NCI-H82 treated with DMSO at 0.1 percent for 48 hours (cell line): ENCODE measurements at regions not wholly inside any gene's neighbourhood (a gene's known extent, or its start where the extent isn't known, plus 50 kb on each side); places are given as distances from the start of the nearest gene placed in this dataset.
"Not testable (repeated sequence)": the region's sequence is repeated elsewhere in the genome, so short reads cannot be mapped to it uniquely, and the experiment has no call there.

Experiments
- DNase-seq: peaks from one replicate; lab custom pipeline; 2025; ENCODE audit not compliant: unreplicated experiment; lab: John Stamatoyannopoulos, UW

DNA sequence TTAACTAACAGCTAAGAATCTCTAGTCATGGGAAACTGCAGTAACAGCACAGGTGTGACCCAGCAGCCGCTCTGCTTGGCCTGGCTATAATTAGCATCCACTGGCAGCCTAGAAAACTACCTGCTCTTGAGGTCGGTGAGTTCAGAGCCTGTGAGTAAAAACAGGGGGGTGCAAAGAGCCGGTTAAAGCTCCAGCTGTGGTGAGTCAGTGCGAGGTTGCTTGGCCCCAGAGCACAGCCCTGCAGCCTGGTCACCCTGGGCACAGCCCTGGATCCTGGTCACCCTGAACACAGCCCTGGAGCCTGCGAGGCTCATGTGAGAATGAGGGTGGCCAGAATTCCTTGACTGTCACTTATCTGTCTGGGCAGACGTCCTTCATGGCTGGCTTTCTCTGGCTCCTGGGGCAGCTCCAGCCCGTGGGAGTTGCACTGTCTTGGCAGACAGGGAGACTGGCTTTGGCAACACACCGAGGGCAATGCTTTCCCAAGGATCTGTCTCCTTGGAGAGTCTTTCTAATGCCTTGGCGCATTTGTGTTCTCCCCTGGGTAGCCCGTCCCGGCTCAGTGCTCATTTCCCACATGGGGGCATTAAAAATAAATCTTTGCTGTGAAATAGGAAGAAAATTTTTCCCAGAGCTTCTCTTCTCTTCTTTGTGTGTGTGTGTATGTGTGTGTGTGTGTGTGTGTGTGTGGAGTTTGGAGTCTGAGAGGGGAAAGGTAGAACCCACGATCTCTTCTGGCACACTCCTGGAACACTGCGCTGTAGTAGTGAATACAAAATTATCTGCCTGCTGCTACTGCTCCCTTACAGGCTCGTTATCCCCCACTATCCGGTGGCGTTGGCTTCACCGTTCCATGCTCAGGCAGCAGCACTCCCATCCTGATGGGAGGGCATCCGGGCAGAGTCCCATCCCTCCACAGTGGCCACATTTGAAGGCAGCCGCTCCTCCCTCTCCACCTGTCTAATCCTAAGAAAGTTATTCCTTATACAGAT lies 250.2 kb upstream of the MEX3C start:
- no peak for DNase-seq

DNA sequence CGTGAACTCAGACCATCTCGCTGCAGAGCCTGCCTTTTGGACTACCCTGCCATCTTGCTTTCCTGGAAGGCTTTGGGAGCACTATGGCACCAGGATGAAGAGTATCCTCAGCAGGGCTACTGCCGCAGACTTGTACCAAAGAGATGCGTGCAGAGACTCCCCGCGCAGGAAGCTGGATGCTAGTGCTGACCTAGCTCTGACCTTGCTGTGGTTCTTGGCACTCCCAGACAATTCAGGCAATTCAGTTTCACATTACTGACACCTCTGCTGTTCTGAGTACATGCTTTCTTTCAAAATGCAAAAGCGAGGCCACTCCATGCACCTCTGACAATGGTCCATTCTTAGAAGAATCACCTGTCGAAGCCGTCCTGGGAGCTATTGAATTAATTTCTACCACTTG lies 251.5 kb upstream of the MEX3C start:
- DNase-seq = no peak

DNA sequence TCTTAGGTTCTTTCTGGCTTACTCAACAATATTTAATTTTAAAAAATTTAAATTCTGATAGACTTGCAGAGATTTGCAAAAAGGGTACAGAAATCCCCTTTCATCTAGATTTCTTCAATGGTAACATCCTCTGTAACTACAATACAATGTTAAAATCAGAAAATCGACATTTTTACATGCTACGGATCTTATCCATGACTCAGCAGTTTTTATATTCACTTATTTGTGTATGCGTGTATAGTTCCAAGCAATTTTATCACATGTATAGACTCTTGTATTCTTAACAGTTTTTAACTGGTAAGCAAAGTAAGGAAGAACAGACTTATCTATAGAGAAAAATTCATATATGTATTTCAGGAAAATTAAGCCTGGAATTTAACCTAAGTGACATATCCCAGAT lies 256.1 kb upstream of the MEX3C start:
- no peak for DNase-seq

DNA sequence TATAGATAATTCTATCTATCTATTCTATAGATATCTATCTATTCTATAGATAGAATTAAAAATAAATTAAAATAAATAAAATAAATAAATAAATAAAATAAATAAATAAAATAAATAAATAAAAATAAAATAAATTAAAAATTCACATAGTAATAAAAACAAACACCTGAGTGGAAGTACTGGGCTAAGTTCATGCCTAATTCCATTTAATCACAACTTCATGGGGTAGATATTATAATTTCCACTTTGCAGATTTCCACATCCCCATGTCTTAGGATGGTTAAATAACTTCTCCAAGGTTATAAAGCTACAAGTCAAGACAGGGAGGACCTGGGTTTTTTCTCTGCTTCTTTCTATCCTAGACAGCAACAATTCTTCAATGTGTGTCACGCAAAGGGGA lies 261.4 kb upstream of the MEX3C start:
- DNase-seq = no peak

DNA sequence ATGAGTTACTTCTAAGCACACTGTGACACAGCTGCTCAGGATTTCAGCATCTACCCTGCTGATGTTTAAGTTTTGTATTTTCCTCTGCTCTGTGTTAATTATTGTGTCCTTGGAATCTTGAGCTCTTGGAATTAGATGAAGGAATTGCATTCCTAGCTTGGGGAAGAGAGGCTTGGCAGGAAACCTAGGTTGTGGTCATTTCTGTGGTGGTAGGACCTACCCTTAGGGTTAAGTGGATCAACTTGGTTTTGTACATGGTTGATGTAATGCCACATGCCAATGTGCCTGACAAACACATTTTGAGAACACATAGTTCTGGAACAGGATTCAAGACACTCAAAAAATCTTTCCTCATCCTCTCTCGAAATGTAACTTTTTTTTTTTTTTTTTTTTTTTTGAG lies 264.5 kb upstream of the MEX3C start:
- DNase-seq = no peak

DNA sequence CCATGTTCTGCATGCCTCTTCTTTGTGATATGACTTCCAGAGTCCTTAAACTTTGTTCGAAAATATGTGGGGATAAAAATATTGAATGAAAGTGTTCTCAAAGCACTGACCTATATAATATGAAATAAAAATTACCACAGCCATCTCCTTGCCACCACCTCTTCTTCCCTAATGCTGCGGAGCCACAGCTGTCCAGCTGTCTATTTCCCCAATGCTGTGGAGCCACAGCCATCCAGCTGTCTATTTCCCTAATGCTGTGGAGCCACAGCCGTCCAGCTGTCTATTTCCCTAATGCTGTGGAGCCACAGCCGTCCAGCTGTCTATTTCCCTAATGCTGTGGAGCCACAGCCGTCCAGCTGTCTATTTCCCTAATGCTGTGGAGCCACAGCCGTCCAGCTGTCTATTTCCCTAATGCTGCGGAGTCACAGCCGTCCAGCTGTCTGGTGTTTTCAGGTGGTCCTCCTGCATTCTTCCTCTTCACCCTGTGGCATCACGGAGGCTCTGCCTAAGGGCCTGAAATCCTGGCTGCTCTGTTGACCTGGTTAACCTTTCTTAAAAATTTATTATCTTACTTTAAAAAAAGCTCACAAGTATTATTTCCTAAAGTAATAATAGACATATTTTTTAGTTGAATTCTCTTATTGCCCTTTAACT lies 266.1 kb upstream of the MEX3C start:
- peak; percentile 22 for DNase-seq

DNA sequence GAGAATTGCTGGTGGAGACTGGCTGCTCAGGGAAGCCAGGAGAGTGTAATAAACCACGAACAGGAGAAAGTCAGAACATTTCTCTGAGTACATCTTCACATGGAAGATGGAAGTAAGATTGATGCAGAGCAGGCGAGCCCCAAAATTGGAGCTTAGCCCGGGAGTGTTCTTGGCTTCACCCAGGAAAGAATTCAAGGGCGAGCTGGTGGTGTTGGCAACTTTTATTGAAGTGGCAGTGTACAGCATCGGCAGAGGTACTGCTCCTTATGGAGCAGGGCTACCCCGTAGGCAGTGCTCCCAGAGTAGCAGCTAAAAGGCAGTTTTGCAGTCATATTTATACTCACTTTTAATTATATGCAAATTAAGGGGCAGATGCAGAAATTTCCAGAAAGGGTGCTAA lies 281.4 kb upstream of the MEX3C start:
- DNase-seq = no peak

DNA sequence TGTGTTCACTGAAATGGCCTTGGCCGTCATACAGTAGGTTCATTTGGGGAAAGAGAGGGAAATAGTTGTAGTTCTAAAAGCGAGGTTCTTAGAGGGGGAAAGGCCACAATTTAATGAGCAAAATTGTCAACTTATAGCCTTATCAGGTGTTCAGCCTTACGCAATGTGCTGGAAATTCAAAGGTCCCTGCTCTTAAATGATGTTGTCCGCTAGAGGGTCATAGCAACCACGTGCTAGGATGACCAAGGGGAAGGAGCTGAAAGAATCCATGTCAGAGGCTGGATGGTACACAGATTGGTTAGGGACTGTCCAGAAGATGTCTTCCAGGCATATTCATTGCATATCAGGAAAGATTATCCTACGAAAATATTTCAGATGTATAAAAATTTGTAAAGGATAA lies 282.3 kb upstream of the MEX3C start:
- no peak for DNase-seq

DNA sequence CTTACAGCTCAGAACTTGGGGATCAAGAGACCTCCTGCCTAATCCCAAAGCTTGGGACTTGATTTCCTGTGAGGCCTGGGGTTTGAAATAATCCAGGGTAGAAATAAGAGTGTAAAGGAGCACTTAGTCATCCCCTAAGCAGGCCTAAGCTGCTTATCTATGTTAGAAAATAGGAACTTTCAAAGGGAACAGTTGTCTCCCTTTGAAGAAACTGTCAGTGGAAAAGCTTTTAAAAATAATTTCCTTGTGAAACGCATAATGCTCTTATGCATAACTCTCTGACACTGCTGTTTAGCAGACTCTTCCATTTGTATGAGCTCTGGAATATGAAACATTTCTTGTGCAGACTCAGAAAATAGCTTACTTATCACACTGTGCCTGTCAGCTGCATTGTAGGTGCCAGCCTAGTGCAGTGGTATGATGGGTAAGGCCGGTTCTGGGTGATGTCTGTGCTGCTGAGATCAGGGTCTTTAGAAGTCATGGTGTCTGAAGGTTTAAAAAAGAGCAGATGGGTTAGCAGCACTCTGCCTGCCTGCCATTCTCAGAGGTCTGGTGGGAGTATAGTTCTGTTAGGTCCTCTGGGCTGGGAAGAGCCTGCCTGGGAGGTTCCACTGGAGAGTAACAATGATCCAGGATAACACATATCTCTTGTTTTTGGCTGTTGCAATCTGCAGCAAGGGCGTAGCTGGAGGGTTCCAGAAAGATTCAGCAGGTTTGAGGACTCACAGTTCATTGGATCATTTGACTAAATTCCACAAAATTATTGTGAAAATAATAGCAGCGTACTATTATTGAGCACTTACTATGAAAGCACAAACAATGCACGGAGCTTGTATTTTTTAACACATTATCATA lies 283.2 kb upstream of the MEX3C start:
- DNase-seq = peak; percentile 83

DNA sequence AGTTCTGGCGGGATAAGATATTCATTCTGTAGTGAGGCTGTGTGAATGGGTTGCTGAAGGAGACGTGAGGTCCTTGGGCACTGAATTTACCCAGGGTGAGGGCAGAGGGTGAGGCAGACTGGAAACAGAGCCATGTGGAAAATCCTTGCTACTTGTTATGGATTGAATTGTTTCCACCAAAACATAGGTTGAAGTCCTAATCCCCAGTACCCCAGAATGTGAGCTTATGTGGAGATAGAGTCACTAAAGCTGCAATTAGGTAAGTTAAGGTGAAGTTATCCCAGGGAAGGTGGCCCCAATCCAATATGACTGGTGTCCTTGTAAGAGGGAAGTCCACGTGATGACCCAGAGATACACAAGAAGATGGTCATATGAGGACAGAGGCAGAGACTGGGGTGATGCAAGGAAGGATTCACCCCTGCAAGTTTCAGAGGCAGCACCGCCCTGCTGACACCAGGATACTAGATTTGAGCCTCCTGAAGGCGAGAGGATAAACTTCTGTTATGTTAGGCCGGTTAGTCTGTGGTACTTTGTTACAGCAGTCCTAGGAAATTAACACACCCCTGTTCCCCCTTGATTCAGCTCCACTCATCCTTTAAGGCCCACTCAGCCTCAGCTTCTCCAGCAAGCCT lies 289.4 kb upstream of the MEX3C start:
- DNase-seq = no peak

DNA sequence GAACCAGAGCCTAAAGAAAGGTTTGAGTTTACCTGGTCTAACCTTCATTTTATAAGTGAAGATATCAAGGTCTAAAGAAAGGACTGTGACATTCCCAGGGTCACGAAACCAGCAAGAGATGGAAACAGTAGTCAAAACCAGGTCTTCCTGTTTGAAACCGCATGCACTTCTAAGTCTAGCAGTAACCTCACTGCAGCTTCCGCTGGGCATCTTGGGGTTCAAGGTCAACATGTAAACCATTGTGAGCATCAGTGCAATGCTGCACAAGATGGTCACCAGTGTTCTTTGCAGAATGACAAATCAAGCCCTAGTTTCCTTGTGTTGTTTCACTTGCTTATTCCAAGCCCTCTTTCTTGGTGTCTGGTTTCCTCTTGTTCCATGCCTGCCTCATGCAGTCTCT lies 292.9 kb upstream of the MEX3C start:
- DNase-seq = no peak

DNA sequence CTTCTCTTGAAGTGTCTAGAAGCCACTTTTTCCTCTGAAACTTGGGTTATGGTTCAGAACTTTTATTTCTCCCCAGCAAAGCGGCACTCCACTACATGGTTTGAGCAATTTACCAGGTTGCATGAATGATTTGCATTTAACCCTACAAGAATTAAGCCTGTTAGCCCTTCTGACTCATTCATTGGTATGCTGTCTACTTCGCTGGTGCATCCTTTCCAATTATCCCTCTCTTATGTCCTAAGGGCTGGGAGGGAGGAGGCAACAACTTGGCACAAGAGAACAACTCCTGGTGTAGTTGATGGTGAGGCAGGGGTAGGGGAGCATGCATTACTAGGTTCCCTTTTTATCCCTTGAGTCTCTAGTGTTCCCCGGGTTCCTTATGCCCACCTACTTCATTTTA lies 293.4 kb upstream of the MEX3C start:
- DNase-seq = no peak

DNA sequence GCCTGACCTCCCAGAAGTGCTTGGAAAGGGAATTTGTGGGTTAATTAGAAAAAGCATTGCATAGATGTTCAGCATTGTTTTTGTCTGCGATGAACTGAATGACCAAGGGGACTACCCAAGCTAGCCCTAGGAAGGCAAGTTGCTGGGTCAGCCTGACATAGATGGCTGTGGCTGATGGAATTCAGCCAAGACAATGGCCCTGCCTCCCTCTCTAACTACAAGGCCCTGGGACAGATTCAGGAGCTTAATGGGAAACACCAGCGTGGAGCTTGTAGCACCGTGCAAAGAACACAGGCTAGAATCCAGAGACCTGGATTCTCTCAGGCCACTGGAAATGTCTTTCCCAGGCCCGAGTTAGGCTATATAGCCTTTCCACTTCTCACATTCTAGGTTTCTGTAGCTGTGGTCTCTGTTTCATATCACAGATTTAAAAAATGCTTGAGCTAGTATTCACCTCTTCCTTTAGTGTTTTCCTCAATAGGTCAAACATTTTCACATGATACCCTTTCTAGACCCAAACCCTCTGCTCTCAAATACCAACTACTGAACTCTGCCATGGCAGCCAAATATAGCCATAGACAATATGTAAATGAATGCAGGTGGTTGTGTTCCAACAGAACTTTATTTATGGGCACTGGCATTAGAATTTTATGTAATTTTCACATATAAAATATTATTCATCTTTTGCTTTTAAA lies 294.3 kb upstream of the MEX3C start:
- DNase-seq = no peak

DNA sequence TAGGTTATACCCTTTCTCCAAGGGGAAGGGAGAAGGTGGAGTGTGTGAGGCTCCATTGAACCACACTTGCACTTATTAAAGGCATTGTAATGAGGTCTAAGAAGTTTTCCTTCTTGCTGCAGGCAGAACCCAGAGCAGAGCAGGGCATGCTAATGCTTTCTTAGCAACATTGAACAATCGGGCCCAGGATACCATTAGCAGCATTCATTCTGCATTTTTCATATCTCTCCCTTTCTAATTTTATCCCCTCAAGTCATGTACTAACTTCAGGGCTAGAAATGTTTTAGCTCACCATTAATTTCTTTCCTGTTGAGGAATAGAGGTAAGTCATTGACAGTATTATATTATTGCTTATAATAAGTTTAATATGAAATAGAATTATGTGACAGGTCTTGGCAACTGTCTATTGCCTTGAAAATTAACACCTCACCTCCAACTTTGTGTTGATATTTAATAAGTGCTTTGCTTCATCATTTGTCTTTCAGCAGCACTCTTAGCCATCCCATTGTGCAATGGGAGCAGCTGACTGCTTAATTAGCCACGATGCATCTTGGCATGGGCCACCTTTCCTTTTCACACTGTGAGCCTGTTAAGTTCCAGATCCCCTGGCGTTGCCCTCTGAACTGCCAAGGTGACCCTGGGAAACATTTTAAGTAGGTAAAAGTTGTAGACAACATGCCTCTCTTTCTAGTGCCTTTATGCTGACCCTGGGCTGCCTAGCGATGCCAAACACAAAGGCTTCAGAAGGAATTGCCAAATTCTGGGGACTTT lies 300.8 kb upstream of the MEX3C start:
- DNase-seq = no peak

DNA sequence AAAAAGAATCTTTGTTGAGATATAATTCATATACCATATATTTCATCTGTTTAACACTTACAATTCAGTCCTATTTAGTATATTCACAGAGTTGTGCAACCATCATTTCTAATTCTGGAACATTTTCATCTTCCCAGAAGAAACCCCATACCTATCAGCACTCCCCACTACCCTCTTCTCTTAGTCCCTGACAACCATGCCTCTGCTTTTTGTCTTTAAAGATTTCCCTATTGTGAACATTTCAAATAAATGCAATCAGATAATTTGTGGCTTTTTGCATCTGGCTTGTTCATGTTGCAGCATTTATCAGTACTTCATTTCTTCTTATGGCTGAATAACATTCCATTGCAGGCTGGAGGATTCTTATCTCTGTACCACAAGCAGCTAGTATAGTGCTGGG lies 305.9 kb upstream of the MEX3C start:
- DNase-seq = no peak

DNA sequence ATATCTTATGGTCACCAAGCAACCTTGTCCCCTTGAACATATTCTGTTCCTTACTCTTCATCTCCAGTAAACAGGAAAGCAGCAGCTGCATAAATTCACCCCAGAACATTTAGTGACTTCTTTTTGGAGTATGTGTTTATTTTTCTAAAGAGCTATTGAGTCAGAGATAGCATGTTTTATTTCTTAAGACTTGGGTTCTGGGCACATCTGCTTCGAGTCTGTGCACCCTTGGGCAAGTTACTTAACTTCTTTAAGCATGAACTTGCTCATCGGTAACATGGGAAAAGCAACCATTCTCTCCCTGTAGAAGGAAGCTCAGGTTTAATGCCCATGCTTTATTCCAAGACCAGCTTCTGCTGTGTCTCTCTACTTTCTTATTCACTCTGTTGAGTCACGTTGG lies 309.3 kb upstream of the MEX3C start:
- no peak for DNase-seq

DNA sequence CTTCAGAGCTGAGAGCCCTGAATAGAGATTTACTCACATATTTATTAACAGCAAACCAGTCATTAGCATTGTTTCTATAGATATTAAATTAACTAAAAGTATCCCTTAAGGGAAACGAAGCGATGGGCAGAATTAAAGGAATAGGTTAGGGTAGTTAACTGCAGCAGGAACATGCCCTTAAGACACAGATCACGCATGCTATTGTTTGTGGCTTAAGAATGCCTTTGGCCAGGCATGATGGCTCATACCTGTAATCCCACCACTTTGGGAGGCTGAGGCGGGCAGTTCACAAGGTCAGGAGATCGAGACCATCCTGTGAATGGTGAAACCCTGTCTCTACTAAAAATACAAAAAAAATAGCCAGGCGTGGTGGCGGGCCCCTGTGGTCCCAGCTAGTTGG lies 310.9 kb upstream of the MEX3C start:
- DNase-seq = not testable (repeated sequence)

DNA sequence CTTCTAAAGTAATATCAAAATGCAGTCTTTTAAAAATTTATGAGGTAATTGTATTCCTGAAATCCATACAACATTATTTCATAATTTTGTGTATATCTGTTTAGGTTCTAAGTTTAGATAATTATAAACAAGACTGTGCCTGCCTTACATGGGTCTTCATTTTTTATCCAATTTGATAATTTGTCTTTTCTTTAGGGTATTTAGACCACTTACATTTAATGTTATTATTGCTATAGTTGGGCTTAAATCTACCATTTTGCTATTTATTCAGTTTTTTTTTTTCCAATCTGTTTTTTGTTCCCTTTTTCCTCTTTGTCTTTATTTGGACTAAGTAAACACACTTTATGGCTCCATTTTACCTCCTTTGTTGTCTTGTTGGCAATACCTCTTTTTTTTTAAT lies 312.5 kb upstream of the MEX3C start:
- DNase-seq = no peak

DNA sequence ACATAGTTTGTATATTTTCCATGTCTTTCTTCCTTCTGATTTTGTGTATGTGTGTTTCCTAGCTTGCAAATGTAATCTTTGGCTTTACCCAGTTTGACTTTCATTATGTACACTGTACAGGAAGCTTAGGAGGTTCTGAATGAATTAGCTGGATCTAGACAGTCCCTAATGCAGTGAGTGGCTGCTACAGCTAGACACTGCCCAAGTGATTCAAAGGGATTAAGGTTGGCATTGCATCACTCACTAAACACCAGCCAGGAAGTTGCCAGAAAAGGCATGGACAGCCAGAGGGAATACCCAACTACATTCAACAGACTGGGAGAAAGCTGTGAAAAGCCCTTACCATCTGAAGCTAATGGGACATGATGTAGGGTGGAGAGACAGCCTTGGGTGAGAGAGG lies 316.0 kb upstream of the MEX3C start:
- no peak for DNase-seq

DNA sequence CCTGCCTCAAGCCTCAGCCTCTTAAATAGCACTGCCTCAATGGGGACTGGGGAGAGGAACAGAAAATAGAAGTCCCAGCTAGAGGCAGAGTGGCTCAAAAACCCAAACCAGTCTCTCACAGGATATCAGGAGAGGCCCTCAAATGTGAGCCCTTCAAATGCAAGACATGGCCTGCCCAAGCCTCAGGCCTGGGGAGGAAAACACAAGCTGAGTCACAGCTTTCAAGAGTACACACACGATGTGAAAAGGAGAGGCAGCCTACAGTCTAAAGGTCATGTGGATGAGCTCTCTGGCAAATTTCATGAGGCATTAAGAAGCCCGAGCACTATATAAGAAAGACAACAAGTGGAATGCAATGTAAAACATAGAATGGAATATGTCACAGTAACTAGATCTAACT lies 316.6 kb upstream of the MEX3C start:
- DNase-seq = no peak
